HL-60 (cell line): ENCODE measurements at regions not wholly inside any gene's neighbourhood (a gene's known extent, or its start where the extent isn't known, plus 50 kb on each side); places are given as distances from the start of the nearest gene placed in this dataset.

Experiments
- DNase-seq, 2 experiments: peaks; one replicate each; pipeline ENCODE4 v3.0.0-alpha.2; 2010 to 2020; ENCODE audit warnings: low read depth in 1 of 2, low spot score in 1 of 2
- H3K27ac ChIP-seq: fragments of 250-450 bp; sonication (Bioruptor Pico); replicated peaks from 2 replicates; pipeline ENCODE4 v1.5.1; 2020; ENCODE audit warnings: mild to moderate bottlenecking, moderate library complexity
- H3K27me3 ChIP-seq: fragments of 250-450 bp; sonication (Bioruptor Pico); 2 replicates; pipeline ENCODE4 v1.5.1; 2021; ENCODE audit warnings: mild to moderate bottlenecking, moderate library complexity; ENCODE audit not compliant: insufficient read depth, poor library complexity, severe bottlenecking
- H3K4me3 ChIP-seq: replicated peaks from 2 replicates; pipeline ENCODE4 v1.5.1; 2011; ENCODE audit warnings: mild to moderate bottlenecking, control low read depth, low read length; ENCODE audit not compliant: insufficient read depth
- GABPA ChIP-seq: IDR thresholded peaks from 2 replicates; pipeline ENCODE4 v1.6.1; 2012; ENCODE audit warnings: low read depth
- POLR2AphosphoS5 ChIP-seq: IDR thresholded peaks from 2 replicates; pipeline ENCODE4 v1.6.1; 2012; ENCODE audit warnings: low read depth
- REST ChIP-seq: IDR thresholded peaks from 2 replicates; pipeline ENCODE4 v1.6.1; 2012; ENCODE audit warnings: low read depth; ENCODE audit not compliant: insufficient replicate concordance
- SPI1 ChIP-seq: IDR thresholded peaks from 2 replicates; pipeline ENCODE4 v1.6.1; 2012; ENCODE audit warnings: low read depth, mild to moderate bottlenecking, borderline replicate concordance
- TF ChIP-seq, protein P1 (sequence below): IDR thresholded peaks from one replicate; pipeline ENCODE4 v1.5.1; 2011; ENCODE audit warnings: low read length, control low read depth, inconsistent platforms; ENCODE audit not compliant: insufficient read depth

GRCh38 chr1:175875556-175875955 lies 132.2 kb upstream of the TNR start:
- TF ChIP-seq GABPA: no peak
- TF ChIP-seq, protein P1, sequence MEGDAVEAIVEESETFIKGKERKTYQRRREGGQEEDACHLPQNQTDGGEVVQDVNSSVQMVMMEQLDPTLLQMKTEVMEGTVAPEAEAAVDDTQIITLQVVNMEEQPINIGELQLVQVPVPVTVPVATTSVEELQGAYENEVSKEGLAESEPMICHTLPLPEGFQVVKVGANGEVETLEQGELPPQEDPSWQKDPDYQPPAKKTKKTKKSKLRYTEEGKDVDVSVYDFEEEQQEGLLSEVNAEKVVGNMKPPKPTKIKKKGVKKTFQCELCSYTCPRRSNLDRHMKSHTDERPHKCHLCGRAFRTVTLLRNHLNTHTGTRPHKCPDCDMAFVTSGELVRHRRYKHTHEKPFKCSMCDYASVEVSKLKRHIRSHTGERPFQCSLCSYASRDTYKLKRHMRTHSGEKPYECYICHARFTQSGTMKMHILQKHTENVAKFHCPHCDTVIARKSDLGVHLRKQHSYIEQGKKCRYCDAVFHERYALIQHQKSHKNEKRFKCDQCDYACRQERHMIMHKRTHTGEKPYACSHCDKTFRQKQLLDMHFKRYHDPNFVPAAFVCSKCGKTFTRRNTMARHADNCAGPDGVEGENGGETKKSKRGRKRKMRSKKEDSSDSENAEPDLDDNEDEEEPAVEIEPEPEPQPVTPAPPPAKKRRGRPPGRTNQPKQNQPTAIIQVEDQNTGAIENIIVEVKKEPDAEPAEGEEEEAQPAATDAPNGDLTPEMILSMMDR: no peak
- TF ChIP-seq REST: no peak
- TF ChIP-seq SPI1: no peak
- TF ChIP-seq POLR2AphosphoS5: no peak

GRCh38 chr1:175874081-175874480 lies 130.7 kb upstream of the TNR start:
- no peak for DNase-seq
- Histone ChIP-seq H3K27ac (no peak overlapping the region), H3K27me3 (no peaks in the 10 kb centered on the region), H3K4me3 (no peak overlapping the region)
- TF ChIP-seq GABPA: no peak

More at GRCh38 chr1:175875556-175875955, 132.2 kb upstream of the TNR start:
- H3K4me3 ChIP-seq: no peak overlapping the region
- no peaks in the 10 kb centered on the region for H3K27me3 ChIP-seq
- DNase-seq: no peak
- H3K27ac ChIP-seq: no peak overlapping the region

DNA sequence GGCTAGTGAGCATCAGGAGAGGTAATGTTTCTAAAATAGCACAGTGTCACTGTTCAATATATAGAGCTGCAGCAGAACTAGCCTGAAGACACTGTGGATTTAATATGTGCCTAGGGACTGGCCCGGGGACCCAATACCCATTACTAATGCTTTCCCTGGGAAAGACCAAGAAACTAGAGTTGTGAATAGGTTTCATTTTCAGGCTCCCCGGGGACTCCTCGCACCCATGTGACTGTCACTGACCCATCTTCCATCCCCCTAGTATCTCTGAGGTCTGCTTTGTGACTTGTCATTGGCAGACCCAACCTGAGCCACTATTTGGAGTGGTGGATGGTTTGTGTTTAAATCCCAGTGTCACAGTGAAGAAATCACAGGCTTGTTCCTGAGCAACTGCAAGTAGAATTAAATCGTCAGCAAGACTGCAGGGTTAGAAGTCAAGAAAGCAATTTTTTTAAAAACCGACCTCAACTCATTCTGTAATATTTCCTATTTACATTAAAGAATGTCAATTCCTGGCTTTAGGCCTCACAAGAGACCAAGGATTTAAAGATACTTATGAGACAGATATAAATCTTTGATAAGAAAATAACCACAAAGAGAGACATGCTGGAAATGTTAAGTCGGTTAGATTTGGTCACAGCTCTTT lies 130.0 kb upstream of the TNR start:
- Histone ChIP-seq H3K27me3 (no peaks in the 10 kb centered on the region), H3K4me3 (no peak overlapping the region), H3K27ac (no peak overlapping the region)
- no peak for DNase-seq
- TF ChIP-seq GABPA (no peak), REST (no peak), SPI1 (no peak), POLR2AphosphoS5 (no peak)
- TF ChIP-seq, protein P1: no peak

- Histone ChIP-seq H3K4me3 (no peak overlapping the region), H3K27me3 (no peaks in the 10 kb centered on the region), H3K27ac (no peak overlapping the region)
- TF ChIP-seq REST (no peak), POLR2AphosphoS5 (no peak), SPI1 (no peak), GABPA (no peak)
- TF ChIP-seq, protein P1: no peak
- DNase-seq: no peak
These were observed 129.2 kb upstream of the TNR start for GRCh38 chr1:175872588-175872987.
